Vagina (tissue), 2 donors: ENCODE measurements at regions not wholly inside any gene's neighbourhood (a gene's known extent, or its start where the extent isn't known, plus 50 kb on each side); places are given as distances from the start of the nearest gene placed in this dataset.

ENCODE experiments used
- DNase-seq, 2 donors: peaks; one replicate each; pipeline ENCODE4 v3.0.0-alpha.2; 2017; ENCODE audit errors: extremely low spot score in 2 of 2
- H3K27ac ChIP-seq: fragments of 200-600 bp; sonication (generic); one replicate; pipeline ENCODE4 v1.5.1; 2019
- H3K27me3 ChIP-seq: fragments of 200-600 bp; sonication (generic); one replicate; pipeline ENCODE4 v1.5.1; 2019
- H3K36me3 ChIP-seq, 2 donors: fragments of 200-600 bp; sonication (generic); one replicate each; pipeline ENCODE4 v1.5.1; 2017 to 2019
- H3K4me1 ChIP-seq: fragments of 200-600 bp; sonication (generic); one replicate; pipeline ENCODE4 v1.5.1; 2019
- H3K4me3 ChIP-seq, 2 donors: fragments of 200-600 bp; sonication (generic); 1 replicate in 1 of 2; 2 replicates in 1 of 2; pipeline ENCODE4 v1.5.1; 2016 to 2019
- H3K9me3 ChIP-seq: fragments of 200-600 bp; sonication (generic); one replicate; pipeline ENCODE4 v1.5.1; 2019
- POLR2A ChIP-seq, 2 donors: fragments of 450-650 bp; IDR thresholded peaks; one replicate each; pipeline ENCODE4 v1.6.1; 2017; ENCODE audit warnings: antibody characterized with exemption in 2 of 2, mild to moderate bottlenecking in 2 of 2, moderate library complexity in 2 of 2
- POLR2AphosphoS5 ChIP-seq, 2 donors: sonication (generic); formaldehyde crosslinking; IDR thresholded peaks; one replicate each; pipeline ENCODE4 v1.9.0; 2017; ENCODE audit warnings: antibody characterized with exemption in 2 of 2, mild to moderate bottlenecking in 2 of 2, low read depth in 1 of 2; ENCODE audit not compliant: insufficient read depth in 1 of 2
- intact Hi-C: fragments of 100-400 bp; cut with DNase I; formaldehyde crosslinking; loops from one replicate; pipeline ENCODE4 v1.15.1; 2023
- TF ChIP-seq, protein P1 (sequence below), 3 experiments: fragments of 450-650 bp in 2 of 3; fragments of 200-600 bp in 1 of 3; sonication (generic) in 1 of 3; IDR thresholded peaks; one replicate each; pipeline ENCODE4 v1.5.1; 2017 to 2019; ENCODE audit warnings: antibody characterized with exemption in 3 of 3, mild to moderate bottlenecking in 2 of 3, moderate library complexity in 2 of 3

DNA sequence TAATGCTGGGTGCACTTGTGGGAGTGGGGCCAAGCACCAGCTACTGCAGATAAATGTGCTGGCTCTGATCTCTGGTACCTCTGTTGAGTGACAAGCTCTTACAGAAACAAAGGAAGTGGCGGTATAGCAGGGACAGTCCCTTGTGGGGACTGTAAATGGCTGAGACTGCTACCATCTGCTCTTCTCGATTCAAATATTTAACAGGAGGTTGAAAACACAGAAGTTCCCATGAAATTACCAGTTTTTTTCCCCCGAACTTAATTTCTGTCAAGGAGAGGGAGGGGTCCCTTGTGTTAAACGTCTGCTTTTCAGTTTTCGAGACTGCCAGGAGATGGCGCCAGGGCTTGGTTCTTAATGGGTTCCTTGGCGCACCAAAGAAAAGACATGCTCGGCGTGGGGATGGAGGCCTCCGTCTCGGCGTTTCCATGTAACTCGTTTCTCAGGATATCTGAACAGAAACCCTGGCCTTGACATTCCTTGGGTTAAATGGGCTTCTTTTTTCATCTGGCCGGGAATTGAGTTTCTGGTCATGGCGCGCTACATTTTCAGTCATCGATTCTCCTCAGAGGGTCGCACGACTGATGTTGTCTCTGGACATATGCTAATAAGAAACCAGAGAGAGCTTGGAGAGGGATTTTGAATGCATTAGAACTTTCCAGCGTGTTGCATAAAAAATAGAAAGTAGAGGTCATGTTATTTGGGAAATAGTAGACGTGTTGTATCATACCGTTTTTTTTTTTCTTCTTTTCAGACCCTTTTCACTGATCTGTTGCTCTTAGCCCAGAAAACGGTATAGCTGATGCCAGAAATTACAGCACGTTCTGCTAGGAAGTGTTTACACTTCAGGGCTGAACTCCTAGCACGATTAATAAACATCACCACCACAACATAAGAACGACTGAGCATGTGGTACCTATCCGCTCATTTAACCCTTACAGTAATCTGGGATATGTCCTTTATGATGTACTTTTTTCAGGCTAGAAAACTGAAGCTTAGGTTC, 64.0 kb downstream of the CARTPT start:
- intact Hi-C loops = loop anchor here (5.0 kb wide), 1 partner anchor 529 kb away; no protein-coding TSS in a partner anchor

DNA sequence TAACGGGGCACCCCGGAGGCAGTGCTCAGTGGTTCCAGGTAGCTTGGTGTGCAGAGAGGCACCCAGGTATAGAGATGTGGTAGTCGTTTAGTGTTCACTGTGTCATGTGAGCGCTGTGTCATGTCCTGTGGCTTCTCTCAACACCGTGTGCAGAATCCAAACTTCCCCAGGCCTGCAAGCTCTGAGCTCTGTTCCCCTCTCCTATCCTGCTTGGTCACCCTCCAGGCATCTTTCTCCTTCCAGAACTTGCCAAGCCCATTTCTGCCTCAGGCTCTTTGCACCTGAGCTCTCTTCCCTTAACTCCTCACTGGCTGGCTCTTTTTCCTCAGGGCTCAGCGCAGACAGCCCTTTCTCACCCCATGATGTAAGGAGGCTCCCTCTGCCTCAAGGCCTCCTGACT, 64.8 kb downstream of the CARTPT start:
- Histone ChIP-seq H3K27me3 (no peaks in the 10 kb centered on the region), H3K36me3 (no peaks in the 10 kb centered on the region), H3K4me1 (peaks cover 15% of the 10 kb centered on the region), H3K27ac (peak overlapping the region; percentile 27), H3K4me3 (no peak overlapping the region), H3K9me3 (no peaks in the 10 kb centered on the region)
- no peak for DNase-seq
- no peak for TF ChIP-seq POLR2A (IDR thresholded peaks at IDR 0.05)
- TF ChIP-seq, protein P1, sequence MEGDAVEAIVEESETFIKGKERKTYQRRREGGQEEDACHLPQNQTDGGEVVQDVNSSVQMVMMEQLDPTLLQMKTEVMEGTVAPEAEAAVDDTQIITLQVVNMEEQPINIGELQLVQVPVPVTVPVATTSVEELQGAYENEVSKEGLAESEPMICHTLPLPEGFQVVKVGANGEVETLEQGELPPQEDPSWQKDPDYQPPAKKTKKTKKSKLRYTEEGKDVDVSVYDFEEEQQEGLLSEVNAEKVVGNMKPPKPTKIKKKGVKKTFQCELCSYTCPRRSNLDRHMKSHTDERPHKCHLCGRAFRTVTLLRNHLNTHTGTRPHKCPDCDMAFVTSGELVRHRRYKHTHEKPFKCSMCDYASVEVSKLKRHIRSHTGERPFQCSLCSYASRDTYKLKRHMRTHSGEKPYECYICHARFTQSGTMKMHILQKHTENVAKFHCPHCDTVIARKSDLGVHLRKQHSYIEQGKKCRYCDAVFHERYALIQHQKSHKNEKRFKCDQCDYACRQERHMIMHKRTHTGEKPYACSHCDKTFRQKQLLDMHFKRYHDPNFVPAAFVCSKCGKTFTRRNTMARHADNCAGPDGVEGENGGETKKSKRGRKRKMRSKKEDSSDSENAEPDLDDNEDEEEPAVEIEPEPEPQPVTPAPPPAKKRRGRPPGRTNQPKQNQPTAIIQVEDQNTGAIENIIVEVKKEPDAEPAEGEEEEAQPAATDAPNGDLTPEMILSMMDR (IDR thresholded peaks at IDR 0.05) = no peak
- no peak for TF ChIP-seq POLR2AphosphoS5 (IDR thresholded peaks at IDR 0.05; ENCODE audit: insufficient read depth in 1 of 2, low read depth in 1 of 2)
- intact Hi-C loops = loop anchor here (5.0 kb wide), 1 partner anchor 528 kb away; no protein-coding TSS in a partner anchor

More for the DNA sequence above, 64.0 kb downstream of the CARTPT start:
- peak overlapping the region in 1 of 2 donors; percentile 24 for H3K4me3 ChIP-seq
- H3K27ac ChIP-seq = peak overlapping the region; percentile 27
- no peaks in the 10 kb centered on the region for H3K27me3 ChIP-seq
- H3K4me1 ChIP-seq = peaks cover 15% of the 10 kb centered on the region
- TF ChIP-seq POLR2AphosphoS5 (IDR thresholded peaks at IDR 0.05; ENCODE audit: insufficient read depth in 1 of 2, low read depth in 1 of 2) = peak in 1 of 2 donors; percentile 36
- TF ChIP-seq, protein P1 (IDR thresholded peaks at IDR 0.05) = peak; percentile 50 to 78 (median 67)
- TF ChIP-seq POLR2A (IDR thresholded peaks at IDR 0.05) = no peak
- DNase-seq = no peak
- H3K9me3 ChIP-seq = no peaks in the 10 kb centered on the region
- no peaks in the 10 kb centered on the region for H3K36me3 ChIP-seq

DNA sequence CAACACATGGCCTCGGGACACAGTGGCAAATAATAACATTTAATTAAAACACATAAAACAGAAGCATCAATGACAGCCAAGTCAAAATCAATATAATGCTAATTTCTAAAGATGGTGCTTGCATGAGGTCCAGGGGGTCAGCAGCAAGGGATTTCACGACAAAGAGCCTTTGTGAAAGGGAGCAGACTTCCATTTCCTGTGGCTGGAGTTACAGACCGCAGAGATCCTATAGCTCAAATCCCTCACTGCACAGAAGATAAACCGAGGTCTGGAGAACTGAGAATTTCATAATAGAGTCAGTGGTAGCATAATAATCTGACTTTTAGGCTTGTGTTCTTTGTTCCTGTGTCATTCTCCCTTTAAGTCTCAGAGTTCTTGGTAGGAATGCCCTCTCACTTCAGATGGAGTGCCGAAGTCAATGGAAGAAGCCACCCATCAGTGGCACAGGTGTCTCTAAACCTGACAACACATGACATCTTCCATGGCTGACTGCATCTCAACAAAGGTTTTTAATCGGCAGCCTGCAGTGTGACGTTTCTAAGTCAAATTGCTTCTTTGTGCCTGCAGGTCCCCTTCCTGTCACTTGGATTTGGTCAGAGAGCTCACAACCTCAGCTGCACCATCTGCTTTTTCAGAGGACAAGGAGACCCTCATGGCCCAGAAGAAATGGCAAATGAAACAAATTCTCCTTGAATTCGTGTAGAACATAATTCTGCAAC, 67.4 kb downstream of the CARTPT start:
- TF ChIP-seq POLR2A (IDR thresholded peaks at IDR 0.05) = no peak
- TF ChIP-seq POLR2AphosphoS5 (IDR thresholded peaks at IDR 0.05; ENCODE audit: insufficient read depth in 1 of 2, low read depth in 1 of 2) = no peak
- TF ChIP-seq, protein P1 (IDR thresholded peaks at IDR 0.05) = no peak
- Histone ChIP-seq H3K36me3 (no peaks in the 10 kb centered on the region), H3K27ac (no peak overlapping the region), H3K4me1 (peaks cover 15% of the 10 kb centered on the region), H3K9me3 (no peaks in the 10 kb centered on the region), H3K4me3 (no peak overlapping the region), H3K27me3 (no peaks in the 10 kb centered on the region)
- DNase-seq = no peak
- intact Hi-C loops = no loop called here

DNA sequence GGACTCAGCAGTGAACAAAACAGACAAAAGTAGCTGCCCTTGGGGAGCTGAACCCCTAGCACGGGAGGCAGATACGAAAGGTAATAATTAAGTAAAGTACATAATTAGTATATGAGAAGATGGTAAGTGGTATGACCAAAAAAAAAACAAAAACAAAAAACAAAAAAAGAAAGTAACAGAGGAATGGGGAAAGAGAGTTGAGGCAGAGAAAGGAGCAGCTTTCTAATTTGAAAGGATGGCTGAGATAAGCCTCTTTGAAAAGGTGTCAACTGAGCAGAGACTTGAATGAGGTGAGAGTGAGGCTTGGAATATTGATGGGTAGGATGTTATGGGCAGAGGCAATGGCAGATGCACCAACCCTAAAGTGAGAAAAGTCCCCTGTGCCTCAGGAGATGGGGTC, 69.7 kb downstream of the CARTPT start:
- no peak overlapping the region for H3K4me3 ChIP-seq
- no peaks in the 10 kb centered on the region for H3K9me3 ChIP-seq
- intact Hi-C loops = no loop called here
- H3K27ac ChIP-seq = no peak overlapping the region
- no peaks in the 10 kb centered on the region for H3K4me1 ChIP-seq
- H3K27me3 ChIP-seq = no peaks in the 10 kb centered on the region
- TF ChIP-seq, protein P1 (IDR thresholded peaks at IDR 0.05) = no peak
- TF ChIP-seq POLR2AphosphoS5 (IDR thresholded peaks at IDR 0.05; ENCODE audit: insufficient read depth in 1 of 2, low read depth in 1 of 2) = no peak
- TF ChIP-seq POLR2A (IDR thresholded peaks at IDR 0.05) = no peak
- no peaks in the 10 kb centered on the region for H3K36me3 ChIP-seq
- DNase-seq = no peak
